ENCODE measurements at regions not wholly inside any gene's neighbourhood (a gene's known extent, or its start where the extent isn't known, plus 50 kb on each side); places are given as distances from the start of the nearest gene placed in this dataset.

DNA sequence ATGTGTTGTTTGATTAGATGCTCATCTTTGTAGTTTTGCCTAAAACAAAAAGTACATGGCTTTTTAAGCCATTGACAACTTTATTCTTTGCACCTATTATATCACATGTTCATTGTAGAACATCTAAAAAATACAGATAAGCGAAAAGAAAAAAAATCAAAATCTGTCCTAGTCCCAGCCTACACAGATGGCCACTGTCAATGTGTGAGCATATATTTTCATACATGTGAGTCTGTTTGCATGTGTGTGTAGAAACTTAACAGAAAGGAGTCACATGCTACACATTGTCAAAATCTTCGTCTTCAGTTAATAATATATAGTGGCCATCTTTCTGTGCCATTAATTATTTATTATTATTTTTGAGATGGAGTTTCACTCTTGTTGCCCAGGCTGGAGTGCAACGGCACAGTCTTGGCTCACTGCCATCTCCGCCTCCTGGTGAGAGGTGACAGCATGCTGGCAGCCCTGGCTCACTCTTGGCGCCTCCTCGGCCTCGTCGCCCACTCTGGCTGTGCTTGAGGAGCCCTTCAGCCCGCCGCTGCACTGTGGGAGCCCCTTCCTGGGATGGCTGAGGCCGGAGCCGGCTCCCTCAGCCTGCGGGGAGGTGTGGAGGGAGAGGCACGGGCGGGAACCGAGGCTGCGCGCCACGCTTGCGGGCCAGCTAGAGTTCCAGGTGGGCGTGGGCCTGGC lies 68.5 kb upstream of the AMZ2 start:
- no peak overlapping the region for H3K27ac ChIP-seq
- no peak overlapping the region for H3K4me3 ChIP-seq

DNA sequence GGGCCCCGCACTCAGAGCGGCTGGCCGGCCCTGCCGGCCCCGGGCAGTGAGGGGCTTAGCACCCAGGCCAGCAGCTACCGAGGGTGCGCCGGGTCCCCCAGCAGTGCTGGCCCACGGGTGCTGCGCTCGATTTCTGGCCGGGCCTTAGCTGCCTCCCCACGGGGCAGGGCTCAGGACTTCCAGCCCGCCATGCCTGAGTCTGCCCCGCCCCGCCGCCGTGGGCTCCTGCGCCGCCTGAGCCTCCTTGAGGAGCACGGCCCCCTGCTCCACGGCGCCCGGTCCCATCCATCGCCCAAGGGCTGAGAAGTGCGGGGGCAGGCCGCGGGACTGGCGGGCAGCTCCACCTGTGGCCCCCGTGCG lies 67.9 kb upstream of the AMZ2 start:
- H3K4me3 ChIP-seq: no peak overlapping the region
- H3K27ac ChIP-seq: no peak overlapping the region

DNA sequence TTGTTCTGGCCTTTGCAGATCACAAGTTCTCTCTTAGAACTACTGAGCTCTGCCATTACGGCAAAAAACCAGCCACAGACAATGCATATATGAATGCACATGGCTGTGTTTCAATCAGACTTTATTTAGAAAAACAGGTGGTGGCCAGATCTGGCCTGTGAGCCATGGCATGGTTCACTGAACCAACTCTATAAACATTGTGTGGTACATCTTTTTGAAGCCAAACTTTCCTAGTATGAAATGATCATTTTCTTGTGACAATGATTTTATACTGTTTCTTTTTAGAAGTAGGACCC lies 65.9 kb upstream of the AMZ2 start:
- Histone ChIP-seq H3K27ac (peak overlapping the region in 4 of 21 experiments; percentile 52 to 82 (median 58)), H3K4me3 (peak overlapping the region in 5 of 7 experiments; percentile 2 to 29 (median 10))

DNA sequence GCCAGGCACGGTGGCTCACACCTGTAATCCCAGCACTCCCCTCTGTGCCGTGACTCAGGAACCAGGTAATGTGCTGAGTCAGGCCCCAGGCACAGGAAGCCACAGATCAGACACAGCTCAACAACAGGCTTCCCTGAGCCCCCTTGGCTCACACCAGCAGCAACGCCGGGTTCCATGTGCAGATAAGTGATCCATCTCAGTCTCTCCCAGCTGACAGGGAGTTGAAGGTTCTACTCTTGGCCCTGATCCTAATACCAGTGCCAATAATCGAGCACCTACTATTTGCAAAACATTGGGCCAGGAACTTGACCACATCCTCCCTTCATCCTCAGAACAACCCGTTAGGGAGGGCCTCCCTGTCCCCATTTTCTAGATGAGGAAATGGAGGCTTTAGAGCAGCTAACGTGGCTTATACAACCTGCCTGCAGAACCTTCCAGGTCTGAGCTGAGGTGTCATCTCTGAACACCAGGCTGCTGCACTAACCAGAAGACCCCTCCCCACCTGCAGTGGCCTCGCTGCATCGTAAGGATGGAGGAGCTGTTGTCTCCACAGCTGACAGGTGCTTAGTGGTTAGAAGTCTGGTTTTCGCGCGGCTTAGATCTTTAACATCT lies 64.8 kb upstream of the AMZ2 start:
- peak overlapping the region in 7 of 21 experiments; percentile 18 to 84 (median 63) for H3K27ac ChIP-seq
- peak overlapping the region in 3 of 7 experiments; percentile 7 to 29 (median 10) for H3K4me3 ChIP-seq

DNA sequence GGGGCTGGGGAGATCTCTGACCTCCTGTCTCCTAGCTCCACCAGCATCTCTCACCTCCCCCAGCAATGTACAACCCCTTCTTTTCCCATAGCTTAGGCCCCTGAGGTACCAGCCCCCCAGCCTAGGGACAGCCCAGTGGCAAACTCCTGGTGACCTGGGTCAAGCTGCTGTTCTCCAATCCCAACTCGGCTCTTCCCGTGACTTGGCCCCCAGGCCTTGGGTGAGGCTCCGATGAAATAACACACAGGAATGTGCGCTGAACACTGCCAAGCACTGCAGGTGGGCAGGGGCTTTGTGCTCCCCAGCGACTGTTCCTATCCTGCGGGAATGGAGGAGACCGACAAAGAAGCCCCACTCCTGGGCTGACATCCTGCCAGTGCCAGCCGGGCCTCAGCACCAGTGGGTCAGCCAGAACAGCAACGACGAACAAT lies 63.7 kb upstream of the AMZ2 start:
- Histone ChIP-seq H3K27ac (peak overlapping the region in 14 of 21 experiments; percentile 1 to 84 (median 59)), H3K4me3 (peak overlapping the region in 1 of 7 experiments; percentile 29)

DNA sequence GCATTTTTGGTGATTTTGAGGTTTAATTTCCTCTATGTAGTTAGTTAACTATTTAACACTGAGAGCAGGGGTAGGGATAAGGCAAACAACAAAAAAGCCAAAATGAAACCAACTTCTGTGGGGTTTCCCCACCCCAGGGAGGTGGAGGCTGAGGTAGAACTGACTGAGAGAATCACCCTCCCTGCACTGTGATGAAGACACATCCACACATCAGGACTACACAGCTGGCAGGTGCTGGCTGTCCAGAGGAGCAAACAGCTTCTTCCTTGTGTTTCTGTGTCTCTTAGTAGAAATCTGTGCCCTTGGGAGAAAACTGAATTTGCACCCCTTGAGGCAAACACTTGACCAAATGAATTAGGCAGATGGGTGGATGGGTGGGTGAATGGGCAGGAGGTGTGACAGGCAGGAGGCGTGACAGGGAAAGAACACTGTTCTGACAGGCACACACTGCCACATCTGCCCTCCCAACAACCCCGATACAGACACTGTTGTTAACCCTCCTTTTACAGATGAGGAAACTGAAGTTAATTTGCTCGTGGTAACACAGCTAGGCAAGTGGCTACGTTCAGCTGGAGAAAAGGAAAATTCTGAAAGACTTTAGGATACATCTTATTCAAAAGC lies 62.9 kb upstream of the AMZ2 start:
- Histone ChIP-seq H3K4me3 (no peak overlapping the region), H3K27ac (peak overlapping the region in 8 of 21 experiments; percentile 4 to 84 (median 65))

DNA sequence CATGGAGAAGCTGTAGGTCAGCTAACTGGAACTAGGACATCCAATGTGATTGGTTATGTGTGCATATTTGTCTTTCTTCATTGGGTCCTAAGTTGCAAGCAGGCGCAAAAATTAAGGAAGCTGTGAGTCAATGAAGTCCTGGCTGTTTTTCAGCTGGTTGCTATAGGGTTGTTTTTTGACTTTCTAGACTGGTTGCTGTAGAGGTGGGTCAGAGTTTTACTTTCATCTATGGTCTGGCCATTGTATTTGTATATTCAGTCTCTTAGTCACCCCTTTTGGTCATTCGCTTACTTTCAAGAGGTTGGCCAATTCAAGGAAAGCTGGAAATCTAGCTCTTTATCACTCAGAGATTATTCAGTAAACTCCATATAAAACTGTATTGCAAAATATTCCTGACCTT lies 62.0 kb upstream of the AMZ2 start:
- Histone ChIP-seq H3K27ac (peak overlapping the region in 2 of 21 experiments; percentile 83 to 84), H3K4me3 (no peak overlapping the region)

DNA sequence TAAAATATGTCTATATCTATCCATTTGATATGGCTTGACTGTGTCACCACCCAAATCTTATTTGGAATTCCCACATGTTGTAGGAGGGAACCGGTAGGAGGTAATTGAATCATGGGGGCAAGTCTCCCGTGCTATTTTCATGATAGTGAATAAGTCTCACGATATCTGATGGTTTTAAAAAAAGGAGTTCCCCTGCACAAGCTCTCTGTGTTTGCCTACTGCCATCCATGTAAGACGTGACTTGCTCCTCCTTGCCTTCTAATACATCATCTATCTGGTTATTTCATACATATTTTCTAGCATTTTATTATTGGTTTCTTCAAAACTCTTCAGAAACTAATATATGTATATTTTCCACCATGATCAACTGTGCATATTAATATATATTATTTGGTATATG lies 57.3 kb upstream of the AMZ2 start:
- Histone ChIP-seq H3K27ac (no peak overlapping the region), H3K4me3 (no peak overlapping the region)

DNA sequence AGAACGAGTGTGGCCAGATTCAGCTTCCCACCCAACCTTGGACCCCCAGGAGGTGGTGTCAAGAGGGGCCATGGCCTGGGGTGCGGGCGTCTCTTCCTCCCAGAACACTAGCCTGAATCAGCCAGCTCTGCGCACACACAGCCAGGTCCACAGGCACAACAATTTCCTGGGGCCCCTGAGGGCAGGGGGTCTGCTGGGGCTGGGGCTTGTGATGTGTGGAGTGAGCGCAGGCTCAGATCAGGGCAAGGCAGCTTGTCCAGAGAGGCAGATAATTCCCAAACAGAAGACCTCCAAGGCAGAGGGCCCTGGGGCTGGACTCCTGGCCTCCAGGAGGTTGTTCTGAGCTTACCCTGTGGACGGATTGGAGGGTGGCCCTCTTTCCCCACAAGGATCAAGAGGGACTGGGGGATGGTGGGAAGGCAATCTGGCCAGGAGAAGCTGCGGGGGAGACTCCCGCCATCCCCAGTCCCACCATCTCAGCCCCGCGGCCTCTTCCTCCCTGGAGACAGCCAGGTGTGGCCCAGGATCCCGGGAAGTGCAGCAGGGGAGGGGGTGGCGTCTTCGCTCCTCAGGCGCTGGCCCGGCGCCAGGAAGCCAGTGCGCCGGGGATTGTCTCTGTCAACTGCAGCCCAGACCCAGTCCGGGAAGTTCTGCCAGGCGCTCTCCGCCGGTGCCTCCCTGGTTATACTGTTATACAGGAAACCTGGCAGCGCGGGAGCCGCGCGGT lies 52.0 kb upstream of the AMZ2 start:
- H3K4me3 ChIP-seq: peak overlapping the region; percentile 24 to 49 (median 31)
- H3K27ac ChIP-seq: peak overlapping the region in 2 of 21 experiments; percentile 4 to 53

DNA sequence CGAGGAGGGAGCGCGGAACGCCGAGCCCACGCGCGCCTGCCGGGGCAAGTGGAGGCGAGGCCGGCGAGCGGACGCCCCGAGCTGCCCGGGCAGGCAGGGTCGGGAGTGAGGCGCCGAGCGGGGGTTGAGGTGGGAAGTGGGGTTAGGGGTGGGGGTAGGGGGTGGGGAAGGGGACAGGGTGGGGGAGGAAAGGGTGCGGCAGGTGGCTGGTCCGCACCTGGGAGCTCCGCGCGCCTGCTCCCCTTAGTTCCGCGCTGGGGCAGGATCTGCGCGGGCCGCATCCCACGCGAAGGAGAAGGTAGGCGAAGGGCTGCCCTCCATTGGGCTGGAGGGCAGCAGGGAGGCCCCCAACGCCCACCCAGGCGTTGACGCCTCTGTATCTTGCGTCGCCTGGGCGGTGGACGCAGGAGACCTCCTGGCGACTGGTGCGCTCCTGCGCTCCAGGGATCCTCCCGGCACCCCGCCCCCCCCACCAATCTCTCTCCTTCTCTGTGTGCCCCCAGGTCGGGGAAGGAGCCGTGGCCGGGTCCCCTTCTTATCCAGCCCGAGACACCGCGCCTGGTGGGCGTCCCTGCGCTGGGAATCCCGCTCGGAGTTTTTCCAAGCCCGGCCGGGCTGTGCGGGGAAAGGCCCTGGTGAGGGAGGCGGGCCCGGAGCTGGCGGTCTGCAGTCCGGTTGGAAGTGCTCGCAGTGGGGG lies 51.3 kb upstream of the AMZ2 start:
- Histone ChIP-seq H3K4me3 (peak overlapping the region; percentile 24 to 49 (median 31)), H3K27ac (peak overlapping the region in 5 of 21 experiments; percentile 4 to 53 (median 48))

DNA sequence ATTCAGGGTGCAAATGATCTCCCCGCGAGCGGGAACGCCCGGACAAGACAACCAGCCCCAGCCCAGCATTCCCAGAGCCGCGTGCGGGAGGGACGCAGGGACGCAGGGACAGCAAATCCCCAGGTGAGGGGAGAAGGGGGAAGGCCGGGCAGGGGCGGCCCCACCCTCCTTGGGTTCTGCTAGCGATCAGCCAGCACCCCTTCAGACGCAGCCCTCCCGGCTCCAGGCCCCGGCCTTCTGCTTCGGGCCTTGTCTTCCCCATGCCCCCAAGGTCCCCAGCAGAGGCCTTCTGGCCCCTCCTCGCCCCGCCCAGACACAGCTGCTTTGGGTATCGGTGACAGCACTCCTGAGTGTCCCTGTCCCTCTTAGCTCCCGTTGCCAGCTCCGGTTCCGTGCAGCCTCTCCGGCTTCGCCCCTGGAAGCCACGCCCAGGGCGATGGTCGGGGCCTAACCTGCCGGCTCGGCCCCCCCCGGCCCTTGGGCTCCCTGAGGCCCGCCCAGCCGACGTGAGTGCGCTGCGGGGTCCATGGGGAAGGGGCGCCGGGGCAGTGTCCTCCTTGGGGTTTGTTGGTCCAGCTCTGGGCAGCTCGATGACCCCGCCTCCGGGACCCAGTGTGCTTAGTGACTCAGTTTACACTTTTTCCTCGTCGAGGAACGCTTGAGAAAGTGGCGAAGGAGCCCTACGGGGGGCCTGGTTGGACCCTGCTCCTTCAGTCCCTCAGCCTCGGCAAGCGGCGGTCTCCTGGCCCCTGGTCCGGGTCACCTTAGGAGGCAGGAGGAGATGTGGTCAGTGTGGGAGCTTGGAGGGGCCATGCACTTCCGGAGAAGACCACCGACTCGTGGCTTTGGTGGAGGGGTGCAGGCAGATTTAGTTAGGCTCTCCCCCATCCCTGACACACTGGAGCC lies 50.5 kb upstream of the AMZ2 start:
- Histone ChIP-seq H3K27ac (peak overlapping the region in 5 of 21 experiments; percentile 4 to 53 (median 48)), H3K4me3 (peak overlapping the region; percentile 24 to 49 (median 31))

DNA sequence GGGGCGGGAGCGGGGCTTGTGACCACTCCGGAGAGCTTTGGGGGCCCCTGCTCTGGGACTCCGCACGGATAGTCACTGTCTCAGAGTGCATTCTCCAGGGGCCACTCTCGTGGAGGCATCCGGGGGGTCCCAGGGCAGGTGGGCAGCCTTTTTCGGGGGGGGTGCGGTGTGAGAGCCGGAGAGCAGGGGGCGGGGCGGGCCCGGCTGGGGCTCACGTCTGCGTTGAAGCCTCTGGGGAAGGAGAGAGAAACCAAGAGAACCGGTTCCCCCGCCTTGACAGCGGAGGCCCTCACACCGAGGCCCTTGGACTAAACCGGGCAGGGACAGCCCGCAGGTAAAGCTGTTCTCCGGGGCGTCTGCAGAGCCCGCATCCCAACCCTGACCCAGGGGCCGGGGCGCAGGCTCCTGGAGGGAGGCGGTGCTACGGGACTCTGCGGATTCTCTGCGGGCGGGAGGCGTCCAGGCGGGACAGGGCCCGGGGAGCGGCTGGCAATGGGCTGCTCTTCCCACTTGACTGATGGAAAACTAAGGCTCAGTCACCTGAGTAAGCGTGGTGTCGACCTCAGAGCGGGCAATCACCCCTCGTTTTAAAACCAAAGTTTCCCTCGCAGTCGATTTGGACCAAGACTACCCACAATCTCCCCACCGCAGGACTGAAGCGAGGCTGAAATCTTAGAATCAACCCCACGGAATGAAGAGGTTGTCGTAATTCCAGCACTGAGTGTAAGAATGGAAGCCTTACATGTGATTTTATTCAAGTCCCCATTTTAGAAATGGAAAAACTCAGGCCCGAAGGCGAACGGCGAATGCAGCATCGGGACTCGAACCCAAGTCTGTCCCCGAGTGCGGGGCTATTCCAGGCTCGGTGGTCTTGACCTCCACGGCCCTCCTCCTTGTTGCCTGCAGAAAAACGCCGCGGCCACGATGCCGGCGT lies 49.6 kb upstream of the AMZ2 start:
- Histone ChIP-seq H3K27ac (peak overlapping the region in 2 of 21 experiments; percentile 23 to 53), H3K4me3 (peak overlapping the region in 6 of 7 experiments; percentile 24 to 49 (median 32))
